ENCODE measurements at regions not wholly inside any gene's neighbourhood (a gene's known extent, or its start where the extent isn't known, plus 50 kb on each side); places are given as distances from the start of the nearest gene placed in this dataset.
"Not testable (repeated sequence)": the region's sequence is repeated elsewhere in the genome, so short reads cannot be mapped to it uniquely, and the experiment has no call there.

DNA sequence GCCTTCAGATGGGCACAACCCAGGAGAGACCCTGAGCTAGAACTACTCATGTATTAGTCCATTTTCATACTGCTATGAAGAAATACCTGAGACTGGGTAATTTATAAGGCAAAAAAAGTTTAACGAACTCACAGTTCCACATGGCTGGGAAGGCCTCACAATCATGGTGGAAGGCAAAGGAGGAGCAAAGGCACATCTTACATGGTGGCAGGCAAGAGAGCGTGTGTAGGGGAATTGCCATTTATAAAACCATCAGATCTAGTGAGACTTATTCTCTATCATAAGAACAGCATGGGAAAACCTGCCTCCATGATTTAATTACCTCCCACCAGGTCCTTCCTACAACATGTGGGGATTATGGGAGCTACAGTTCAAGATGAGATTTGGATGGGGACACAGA lies 137.9 kb upstream of the NUDT4 start:
- DNase-seq (ENCODE audit: low read depth, low spot score); H3K4me3 ChIP-seq (replicated peaks in 1 of 2; ENCODE audit: low read depth in 1 of 2, low read length in 2 of 2); RAD21 ChIA-PET (ENCODE audit: low non-redundant PET in 1 of 2, low total read pairs in 2 of 2, uncharacterized antibody in 2 of 2, unreplicated experiment in 2 of 2); H3K4me2 ChIP-seq (ENCODE audit: low read length); H3K9ac ChIP-seq (ENCODE audit: low read length); H3K36me3 ChIP-seq (ENCODE audit: control insufficient read depth in 1 of 2, insufficient read depth in 2 of 2, low read length in 2 of 2); H3K4me1 ChIP-seq (ENCODE audit: control insufficient read depth in 1 of 2, insufficient read depth in 2 of 2, low read length in 2 of 2); H3K27me3 ChIP-seq (ENCODE audit: insufficient read depth, low read length); H2AFZ ChIP-seq (ENCODE audit: low read depth, low read length, poor library complexity, severe bottlenecking); intact Hi-C loops (cut with micrococcal nuclease); H3K9me3 ChIP-seq (ENCODE audit: control insufficient read depth in 1 of 2, insufficient read depth in 1 of 2, low read depth in 1 of 2, low read length in 2 of 2); H3K27ac ChIP-seq (ENCODE audit: low read depth, low read length); ATAC-seq; H3K79me2 ChIP-seq (ENCODE audit: insufficient read depth, low read length); H3K9me2 ChIP-seq (ENCODE audit: insufficient read depth); BruUV-seq (replicated peaks); CTCF ChIA-PET; POLR2A ChIA-PET; H4K20me1 ChIP-seq (ENCODE audit: insufficient read depth): not testable (repeated sequence)

DNA sequence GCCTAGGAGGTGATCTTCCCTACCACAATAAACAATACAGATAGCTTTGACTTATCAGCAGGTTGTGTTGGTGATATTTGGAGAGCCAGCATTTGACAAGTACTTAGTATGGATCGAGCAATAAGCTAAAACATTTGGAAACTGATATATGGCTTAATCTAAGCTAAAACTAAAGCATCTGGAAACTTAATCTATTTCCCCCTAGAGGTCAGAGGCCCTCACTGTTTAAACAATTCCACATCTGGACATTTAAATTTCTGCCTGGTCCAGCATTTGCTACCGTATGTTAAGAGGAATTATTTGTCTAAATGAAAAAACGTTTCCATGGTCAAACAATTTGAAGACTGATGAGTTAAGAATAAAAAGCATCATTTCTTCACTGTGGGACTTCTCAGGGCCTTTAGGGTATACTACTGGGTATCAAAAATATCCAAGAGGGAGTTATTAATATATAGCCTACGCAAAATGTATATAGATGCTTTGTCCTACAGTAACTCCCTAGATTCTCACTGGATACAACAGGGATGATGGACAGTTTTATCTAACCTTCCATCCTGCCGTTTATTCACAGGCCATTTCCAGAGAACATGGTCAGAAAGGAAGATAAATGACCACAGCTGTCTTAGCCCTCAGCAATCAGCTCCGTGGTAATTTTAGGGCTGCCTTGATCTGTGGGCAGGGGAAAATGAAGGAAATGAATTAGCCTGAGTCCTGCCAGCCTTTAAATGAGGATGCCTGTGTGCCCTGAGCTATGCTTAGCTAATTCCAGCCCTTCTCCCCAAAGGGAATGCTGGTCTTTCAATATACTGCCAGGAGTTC lies 135.4 kb upstream of the NUDT4 start:
- Histone ChIP-seq H3K9me2 (ENCODE audit: insufficient read depth) (no peaks in the 10 kb centered on the region), H4K20me1 (ENCODE audit: insufficient read depth) (no peaks in the 10 kb centered on the region), H3K4me2 (ENCODE audit: low read length) (no peak overlapping the region), H3K79me2 (ENCODE audit: insufficient read depth, low read length) (no peaks in the 10 kb centered on the region), H3K4me1 (ENCODE audit: control insufficient read depth in 1 of 2, insufficient read depth in 2 of 2, low read length in 2 of 2) (0 out of 4 replicates have a peak, but pooled peaks cover 0 to 3% of the 10 kb centered on the region in 2 experiments), H3K36me3 (ENCODE audit: control insufficient read depth in 1 of 2, insufficient read depth in 2 of 2, low read length in 2 of 2) (no peaks in the 10 kb centered on the region), H3K27ac (ENCODE audit: low read depth, low read length) (no peak overlapping the region), H3K9ac (ENCODE audit: low read length) (no peak overlapping the region), H3K4me3 (replicated peaks in 1 of 2; ENCODE audit: low read depth in 1 of 2, low read length in 2 of 2) (no peak overlapping the region), H2AFZ (ENCODE audit: low read depth, low read length, poor library complexity, severe bottlenecking) (no peak overlapping the region), H3K27me3 (ENCODE audit: insufficient read depth, low read length) (no peaks in the 10 kb centered on the region), H3K9me3 (ENCODE audit: control insufficient read depth in 1 of 2, insufficient read depth in 1 of 2, low read depth in 1 of 2, low read length in 2 of 2) (no peaks in the 10 kb centered on the region; a peak in 1 of 4 replicates)
- intact Hi-C loops (cut with micrococcal nuclease): no loop called here
- POLR2A ChIA-PET: no interaction called here
- ATAC-seq: no peak
- RAD21 ChIA-PET (ENCODE audit: low non-redundant PET in 1 of 2, low total read pairs in 2 of 2, uncharacterized antibody in 2 of 2, unreplicated experiment in 2 of 2): no interaction called here
- TF ChIP-seq ATF3 (IDR thresholded peaks at IDR 0.05) (no peak), EZH2phosphoT487 (IDR thresholded peaks at IDR 0.05; ENCODE audit: borderline replicate concordance) (no peak), SRF (IDR thresholded peaks at IDR 0.05; ENCODE audit: low read depth) (no peak), JUND (IDR thresholded peaks at IDR 0.05) (no peak), CTCF (IDR thresholded peaks at IDR 0.05 in 2 of 3, conservative IDR thresholded peaks at IDR 0.05 in 1 of 3; ENCODE audit: borderline replicate concordance in 1 of 3, insufficient read depth in 1 of 3, low read depth in 2 of 3, low read length in 2 of 3) (peak in 1 of 3 experiments; percentile 28; a peak in 2 of 6 replicates)
- CTCF ChIA-PET: interaction anchor here (0.8 to 1.8 kb wide), 4 partner anchors 9 to 31 kb away, joined by 3 to 4 read pairs (median 3); no protein-coding TSS in a partner anchor
- no peak for DNase-seq (ENCODE audit: low read depth, low spot score)
- no TSS peak for BruUV-seq (replicated peaks)
